HepG2 (cell line): ENCODE measurements at regions not wholly inside any gene's neighbourhood (a gene's known extent, or its start where the extent isn't known, plus 50 kb on each side); places are given as distances from the start of the nearest gene placed in this dataset.

Source experiments
- ATAC-seq: fragments of 200-7000 bp; cut with Tn5 transposase; 3 replicates; pipeline ENCODE4 v1.9.1; 2020; ENCODE audit warnings: mild to moderate bottlenecking, moderate library complexity
- BruUV-seq: library from RNA; stranded (reverse); fragments of 400-500 nt; replicated peaks from 2 replicates; lab custom pipeline; 2021; lab: Mats Ljungman, UMichigan
- CTCF ChIA-PET: fragments of 300-600 bp; formaldehyde crosslinking; extraction: SDS; loops from one replicate; lab custom pipeline; 2021; ENCODE audit warnings: low total read pairs, inconsistent platforms, low intra/inter-chr PET ratio; lab: Yijun Ruan, JAX
- POLR2A ChIA-PET: fragments of 350-600 bp; sonication (Branson Sonifier 250); formaldehyde crosslinking; loops from one replicate; lab custom pipeline; 2020; ENCODE audit warnings: antibody characterized with exemption, inconsistent platforms; lab: Yijun Ruan, JAX
- DNase-seq: peaks from one replicate; pipeline ENCODE4 v3.0.0-alpha.2; 2015; ENCODE audit warnings: low spot score
- FAIRE-seq: peaks from 3 replicates; lab custom pipeline; 2011; peaks lifted over from hg19 to GRCh38; lab: Jason Lieb, UNC
- H2AFZ ChIP-seq: one replicate; pipeline ENCODE4 v1.6.1; 2011; ENCODE audit warnings: low read length, inconsistent platforms
- H3K27ac ChIP-seq: fragments of 300-600 bp; 3 replicates; pipeline ENCODE4 v1.8.0; 2011; ENCODE audit warnings: mixed run types, mild to moderate bottlenecking, mixed read lengths, low read length, inconsistent platforms; ENCODE audit not compliant: insufficient read depth; ENCODE audit errors: extremely low read length
- H3K27me3 ChIP-seq, 2 experiments: fragments of 200-600 bp in 1 of 2; 2 replicates in 1 of 2; 3 replicates in 1 of 2; pipeline versions ENCODE4 v1.6.0 to v1.8.0; 2011; ENCODE audit warnings: low read length in 2 of 2, mild to moderate bottlenecking in 2 of 2, moderate library complexity in 2 of 2, inconsistent platforms in 1 of 2; ENCODE audit not compliant: insufficient read depth in 2 of 2, control insufficient read depth in 1 of 2
- H3K36me3 ChIP-seq, 2 experiments: fragments of 200-600 bp in 1 of 2; replicated peaks in 1 of 2; 2 replicates in 1 of 2; 3 replicates in 1 of 2; pipeline versions ENCODE4 v1.5.1 to v1.8.0; 2011; ENCODE audit warnings: low read length in 2 of 2, inconsistent platforms in 1 of 2; ENCODE audit not compliant: insufficient read depth in 2 of 2, control insufficient read depth in 1 of 2
- H3K4me1 ChIP-seq: 2 replicates; pipeline ENCODE4 v1.5.1; 2012; ENCODE audit warnings: low read length, inconsistent platforms; ENCODE audit not compliant: insufficient read depth
- H3K4me2 ChIP-seq: 2 replicates; pipeline ENCODE4 v1.6.0; 2011; ENCODE audit warnings: low read depth, low read length, inconsistent platforms
- H3K4me3 ChIP-seq, 3 experiments: fragments of 200-600 bp in 1 of 3; sonication (generic), shearing (Covaris generic) in 1 of 3; replicated peaks in 1 of 3; 2 replicates each; pipeline ENCODE4 v1.5.1; 2011 to 2016; ENCODE audit warnings: low read length in 3 of 3, inconsistent platforms in 2 of 3, low read depth in 2 of 3, mild to moderate bottlenecking in 2 of 3, control low read depth in 1 of 3, mixed read lengths in 1 of 3; ENCODE audit not compliant: insufficient read depth in 1 of 3
- H3K79me2 ChIP-seq: one replicate; pipeline ENCODE4 v1.6.1; 2011; ENCODE audit warnings: low read length, inconsistent platforms; ENCODE audit not compliant: insufficient read depth
- H3K9ac ChIP-seq: 2 replicates; pipeline ENCODE4 v1.6.0; 2011; ENCODE audit warnings: mild to moderate bottlenecking, low read depth, low read length, inconsistent platforms; ENCODE audit not compliant: insufficient read depth
- H3K9me3 ChIP-seq: 2 replicates; pipeline ENCODE4 v1.5.1; 2012; ENCODE audit warnings: mild to moderate bottlenecking, low read length
- H4K20me1 ChIP-seq: 2 replicates; pipeline ENCODE4 v1.6.0; 2011; ENCODE audit warnings: inconsistent platforms, mild to moderate bottlenecking, low read length, moderate library complexity; ENCODE audit not compliant: insufficient read depth
- ATM ChIP-seq: fragments of 450-650 bp; IDR thresholded peaks from 2 replicates; pipeline ENCODE4 v1.7.1; 2017; ENCODE audit warnings: mild to moderate bottlenecking, borderline replicate concordance
- FOSL1 ChIP-seq: sonication (generic); formaldehyde crosslinking; IDR thresholded peaks from 2 replicates; pipeline ENCODE4 v1.9.0; 2021; ENCODE audit warnings: missing genetic modification reagents, borderline replicate concordance
- FOXC1 ChIP-seq: sonication (generic); formaldehyde crosslinking; IDR thresholded peaks from 2 replicates; pipeline ENCODE4 v1.8.0; 2022; ENCODE audit warnings: mild to moderate bottlenecking, missing genetic modification reagents, borderline replicate concordance
- FOXK1 ChIP-seq: sonication (generic); formaldehyde crosslinking; IDR thresholded peaks from 2 replicates; pipeline ENCODE4 v1.4.0; 2020; ENCODE audit warnings: low read depth, missing genetic modification reagents, borderline replicate concordance
- SMAD9 ChIP-seq: sonication (generic); formaldehyde crosslinking; IDR thresholded peaks from 2 replicates; pipeline ENCODE4 v1.5.1; 2020; ENCODE audit warnings: mild to moderate bottlenecking, missing genetic modification reagents
- ZFP41 ChIP-seq: sonication (generic); formaldehyde crosslinking; IDR thresholded peaks from 2 replicates; pipeline ENCODE4 v1.4.0; 2020; ENCODE audit warnings: mild to moderate bottlenecking, missing genetic modification reagents, borderline replicate concordance
- ZNF101 ChIP-seq: sonication (generic); formaldehyde crosslinking; IDR thresholded peaks from 2 replicates; pipeline ENCODE4 v1.4.0; 2020; ENCODE audit warnings: mild to moderate bottlenecking, low read depth, missing genetic modification reagents, borderline replicate concordance
- WGBS: methylation state at CpG from one replicate; pipeline ENCODE4 v1.1.6; 2017; ENCODE audit warnings: low lambda C conversion rate; 5-methylcytosine and 5-hydroxymethylcytosine counted together
- in situ Hi-C: cut with HindIII; loops from 2 replicates; pipeline ENCODE4 v1.10.0; 2017; ENCODE audit warnings: low pct_unique_long_range_greater_than_20kb; ENCODE audit not compliant: extremely low pct_ligation_motif_present
- intact Hi-C: fragments of 100-400 bp; cut with micrococcal nuclease; formaldehyde crosslinking; loops from one replicate; pipeline ENCODE4 v1.10.0; 2022; ENCODE audit not compliant: unreplicated experiment
- TF ChIP-seq, protein P1 (sequence below): sonication (generic); formaldehyde crosslinking; IDR thresholded peaks from 2 replicates; pipeline ENCODE4 v1.5.1; 2020; ENCODE audit warnings: missing genetic modification reagents, mild to moderate bottlenecking, borderline replicate concordance
- TF ChIP-seq, protein P2 (sequence below): sonication (generic); formaldehyde crosslinking; IDR thresholded peaks from 2 replicates; pipeline ENCODE4 v1.8.0; 2022; ENCODE audit warnings: mild to moderate bottlenecking, missing genetic modification reagents, borderline replicate concordance
- TF ChIP-seq, protein P3 (sequence below): sonication (generic); formaldehyde crosslinking; IDR thresholded peaks from 2 replicates; pipeline ENCODE4 v1.5.0; 2020; ENCODE audit warnings: mild to moderate bottlenecking, missing genetic modification reagents, borderline replicate concordance

DNA sequence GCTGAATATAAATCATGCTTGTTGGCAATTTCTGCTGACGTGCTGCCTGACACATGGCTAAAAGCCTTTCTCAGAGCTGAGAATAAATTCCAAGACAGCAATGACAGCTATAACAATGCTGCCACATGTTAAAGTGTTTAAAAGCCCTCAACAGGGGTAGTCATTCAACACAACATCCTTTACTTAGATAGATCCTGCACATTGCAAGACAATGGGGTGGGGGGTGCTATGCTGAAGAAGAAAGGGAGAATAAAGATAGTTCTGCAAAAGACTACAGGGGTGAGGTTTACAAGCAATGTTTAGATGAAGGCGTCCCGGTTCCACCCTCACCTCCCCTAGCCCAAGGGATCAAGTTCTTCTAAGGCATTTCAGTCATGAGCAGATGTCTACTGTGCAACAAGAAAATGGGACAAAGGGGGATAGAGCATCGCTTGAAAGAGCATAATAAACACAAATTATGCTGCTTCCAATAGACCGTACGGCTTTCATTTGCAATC, 291.0 kb upstream of the ACVR2A start:
- no peak for DNase-seq
- in situ Hi-C loops (no loop called here), intact Hi-C loops (no loop called here)
- Histone ChIP-seq H3K4me1 (no peaks in the 10 kb centered on the region), H3K27ac (no peak overlapping the region), H3K4me2 (no peak overlapping the region), H3K27me3 (no peaks in the 10 kb centered on the region; a peak in 1 of 5 replicates), H3K79me2 (no peaks in the 10 kb centered on the region), H4K20me1 (no peaks in the 10 kb centered on the region), H3K4me3 (no peak overlapping the region), H2AFZ (no peak overlapping the region), H3K9me3 (no peaks in the 10 kb centered on the region), H3K36me3 (no peaks in the 10 kb centered on the region), H3K9ac (no peak overlapping the region)
- no TSS peak for BruUV-seq
- TF ChIP-seq FOXC1 (CRISPR knock-in tag) = no peak
- TF ChIP-seq, protein P1, sequence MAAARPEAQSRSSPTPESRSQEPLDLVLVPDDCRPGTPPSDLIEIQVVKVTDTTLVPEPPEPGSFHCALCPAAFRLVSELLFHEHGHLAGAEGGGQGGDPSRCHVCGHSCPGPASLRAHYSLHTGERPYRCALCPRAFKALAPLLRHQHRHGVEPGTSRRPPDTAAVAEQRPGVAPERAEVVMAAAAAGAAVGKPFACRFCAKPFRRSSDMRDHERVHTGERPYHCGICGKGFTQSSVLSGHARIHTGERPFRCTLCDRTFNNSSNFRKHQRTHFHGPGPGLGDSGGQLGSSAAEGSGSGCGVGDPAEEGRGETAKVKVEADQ (CRISPR knock-in tag) = no peak
- TF ChIP-seq, protein P2, sequence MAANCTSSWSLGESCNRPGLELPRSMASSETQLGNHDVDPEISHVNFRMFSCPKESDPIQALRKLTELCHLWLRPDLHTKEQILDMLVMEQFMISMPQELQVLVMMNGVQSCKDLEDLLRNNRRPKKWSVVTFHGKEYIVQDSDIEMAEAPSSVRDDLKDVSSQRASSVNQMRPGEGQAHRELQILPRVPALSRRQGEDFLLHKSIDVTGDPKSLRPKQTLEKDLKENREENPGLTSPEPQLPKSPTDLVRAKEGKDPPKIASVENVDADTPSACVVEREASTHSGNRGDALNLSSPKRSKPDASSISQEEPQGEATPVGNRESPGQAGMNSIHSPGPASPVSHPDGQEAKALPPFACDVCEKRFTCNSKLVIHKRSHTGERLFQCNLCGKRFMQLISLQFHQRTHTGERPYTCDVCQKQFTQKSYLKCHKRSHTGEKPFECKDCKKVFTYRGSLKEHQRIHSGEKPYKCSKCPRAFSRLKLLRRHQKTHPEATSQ (CRISPR knock-in tag) = no peak
- TF ChIP-seq SMAD9 (CRISPR knock-in tag) = no peak
- no peak for TF ChIP-seq ZFP41 (CRISPR knock-in tag)
- no peak for TF ChIP-seq ZNF101 (CRISPR knock-in tag)
- no peak for TF ChIP-seq FOXK1
- TF ChIP-seq FOSL1 (CRISPR knock-in tag) = no peak
- TF ChIP-seq, protein P3, sequence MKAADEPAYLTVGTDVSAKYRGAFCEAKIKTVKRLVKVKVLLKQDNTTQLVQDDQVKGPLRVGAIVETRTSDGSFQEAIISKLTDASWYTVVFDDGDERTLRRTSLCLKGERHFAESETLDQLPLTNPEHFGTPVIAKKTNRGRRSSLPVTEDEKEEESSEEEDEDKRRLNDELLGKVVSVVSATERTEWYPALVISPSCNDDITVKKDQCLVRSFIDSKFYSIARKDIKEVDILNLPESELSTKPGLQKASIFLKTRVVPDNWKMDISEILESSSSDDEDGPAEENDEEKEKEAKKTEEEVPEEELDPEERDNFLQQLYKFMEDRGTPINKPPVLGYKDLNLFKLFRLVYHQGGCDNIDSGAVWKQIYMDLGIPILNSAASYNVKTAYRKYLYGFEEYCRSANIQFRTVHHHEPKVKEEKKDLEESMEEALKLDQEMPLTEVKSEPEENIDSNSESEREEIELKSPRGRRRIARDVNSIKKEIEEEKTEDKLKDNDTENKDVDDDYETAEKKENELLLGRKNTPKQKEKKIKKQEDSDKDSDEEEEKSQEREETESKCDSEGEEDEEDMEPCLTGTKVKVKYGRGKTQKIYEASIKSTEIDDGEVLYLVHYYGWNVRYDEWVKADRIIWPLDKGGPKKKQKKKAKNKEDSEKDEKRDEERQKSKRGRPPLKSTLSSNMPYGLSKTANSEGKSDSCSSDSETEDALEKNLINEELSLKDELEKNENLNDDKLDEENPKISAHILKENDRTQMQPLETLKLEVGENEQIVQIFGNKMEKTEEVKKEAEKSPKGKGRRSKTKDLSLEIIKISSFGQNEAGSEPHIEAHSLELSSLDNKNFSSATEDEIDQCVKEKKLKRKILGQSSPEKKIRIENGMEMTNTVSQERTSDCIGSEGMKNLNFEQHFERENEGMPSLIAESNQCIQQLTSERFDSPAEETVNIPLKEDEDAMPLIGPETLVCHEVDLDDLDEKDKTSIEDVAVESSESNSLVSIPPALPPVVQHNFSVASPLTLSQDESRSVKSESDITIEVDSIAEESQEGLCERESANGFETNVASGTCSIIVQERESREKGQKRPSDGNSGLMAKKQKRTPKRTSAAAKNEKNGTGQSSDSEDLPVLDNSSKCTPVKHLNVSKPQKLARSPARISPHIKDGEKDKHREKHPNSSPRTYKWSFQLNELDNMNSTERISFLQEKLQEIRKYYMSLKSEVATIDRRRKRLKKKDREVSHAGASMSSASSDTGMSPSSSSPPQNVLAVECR (CRISPR knock-in tag) = no peak
- TF ChIP-seq ATM = no peak
- no peak for ATAC-seq
- ChIA-PET CTCF (no interaction called here), POLR2A (no interaction called here)
- WGBS = 29% methylated on average over 6 of the region's 6 CpGs
- FAIRE-seq = no peak
